Muscle of leg (tissue), 3 donors: ENCODE measurements at regions not wholly inside any gene's neighbourhood (a gene's known extent, or its start where the extent isn't known, plus 50 kb on each side); places are given as distances from the start of the nearest gene placed in this dataset.
A peak's percentile ranks its signal among the peaks of the same experiment; 100 is the strongest.

ENCODE experiments used
- DNase-seq: peaks from one replicate; pipeline ENCODE4 v3.0.0; 2013
- H3K27ac ChIP-seq: one replicate; pipeline ENCODE4 v1.5.1; 2013; ENCODE audit warnings: mild to moderate bottlenecking, low read length, control low read depth
- H3K27me3 ChIP-seq: one replicate; pipeline ENCODE4 v1.6.1; 2013; ENCODE audit warnings: low read length; ENCODE audit not compliant: control insufficient read depth, insufficient read depth
- H3K36me3 ChIP-seq: one replicate; pipeline ENCODE4 v1.6.1; 2013; ENCODE audit warnings: low read length; ENCODE audit not compliant: control insufficient read depth, insufficient read depth
- H3K4me1 ChIP-seq: one replicate; pipeline ENCODE4 v1.6.1; 2013; ENCODE audit warnings: low read length; ENCODE audit not compliant: control insufficient read depth, insufficient read depth
- H3K4me3 ChIP-seq: one replicate; pipeline ENCODE4 v1.5.1; 2013; ENCODE audit warnings: low read length, control low read depth
- H3K9me3 ChIP-seq: replicated peaks from 2 replicates; pipeline ENCODE4 v1.6.1; 2013; ENCODE audit warnings: low read depth, low read length; ENCODE audit not compliant: control insufficient read depth
- WGBS: methylation state at CpG from one replicate; pipeline ENCODE4 v1.1.5; 2013; ENCODE audit warnings: missing lambda C conversion rate; ENCODE audit not compliant: insufficient coverage; 5-methylcytosine and 5-hydroxymethylcytosine counted together

- 54% methylated on average over 7 of the region's 10 CpGs for WGBS
- H3K4me1 ChIP-seq = peaks cover 51% of the 10 kb centered on the region
- H3K36me3 ChIP-seq = no peaks in the 10 kb centered on the region
- H3K27me3 ChIP-seq = peaks cover 12% of the 10 kb centered on the region
- H3K27ac ChIP-seq = no peak overlapping the region
- H3K9me3 ChIP-seq = no peaks in the 10 kb centered on the region
- no peak overlapping the region for H3K4me3 ChIP-seq
- DNase-seq = no peak
These were observed 65.4 kb downstream of the UBIAD1 start for GRCh38 chr1:11338284-11338924.

- Histone ChIP-seq H3K36me3 (no peaks in the 10 kb centered on the region), H3K4me3 (peak overlapping the region; percentile 17), H3K9me3 (no peaks in the 10 kb centered on the region), H3K4me1 (peaks cover 51% of the 10 kb centered on the region), H3K27me3 (peaks cover 10% of the 10 kb centered on the region), H3K27ac (peak overlapping the region; percentile 56)
- 6% methylated on average over 21 of the region's 24 CpGs for WGBS
- peak; percentile 79 for DNase-seq
These were observed 66.6 kb downstream of the UBIAD1 start for GRCh38 chr1:11339346-11340232.

- no peak overlapping the region for H3K4me3 ChIP-seq
- WGBS = 11% methylated on average over 4 of the region's 4 CpGs
- peak overlapping the region; percentile 78 for H3K27ac ChIP-seq
- H3K27me3 ChIP-seq = peaks cover 14% of the 10 kb centered on the region
- no peaks in the 10 kb centered on the region for H3K36me3 ChIP-seq
- H3K9me3 ChIP-seq = no peaks in the 10 kb centered on the region
- DNase-seq = no peak
- H3K4me1 ChIP-seq = peaks cover 51% of the 10 kb centered on the region
These were observed 67.2 kb downstream of the UBIAD1 start for GRCh38 chr1:11340233-11340632.

GRCh38 chr1:11341901-11342552, 69.0 kb downstream of the UBIAD1 start:
- H3K36me3 ChIP-seq = no peaks in the 10 kb centered on the region
- WGBS = no CpG with 5 or more reads among the region's 6 CpGs
- H3K4me3 ChIP-seq = no peak overlapping the region
- H3K27me3 ChIP-seq = peaks cover 18% of the 10 kb centered on the region
- no peaks in the 10 kb centered on the region for H3K9me3 ChIP-seq
- peaks cover 51% of the 10 kb centered on the region for H3K4me1 ChIP-seq
- H3K27ac ChIP-seq = no peak overlapping the region
- peak; percentile 93 for DNase-seq

GRCh38 chr1:11342621-11343032, 69.6 kb downstream of the UBIAD1 start:
- Histone ChIP-seq H3K36me3 (no peaks in the 10 kb centered on the region), H3K27me3 (peaks cover 18% of the 10 kb centered on the region), H3K9me3 (no peaks in the 10 kb centered on the region), H3K4me3 (no peak overlapping the region), H3K27ac (no peak overlapping the region), H3K4me1 (peaks cover 48% of the 10 kb centered on the region)
- peak; percentile 78 for DNase-seq
- WGBS = 14% methylated on average over 3 of the region's 6 CpGs

GRCh38 chr1:11345971-11346715, 73.1 kb downstream of the UBIAD1 start:
- no CpG with 5 or more reads among the region's 19 CpGs for WGBS
- no peak overlapping the region for H3K4me3 ChIP-seq
- no peaks in the 10 kb centered on the region for H3K36me3 ChIP-seq
- peaks cover 20% of the 10 kb centered on the region for H3K4me1 ChIP-seq
- H3K27ac ChIP-seq = no peak overlapping the region
- DNase-seq = no peak
- H3K27me3 ChIP-seq = peaks cover 19% of the 10 kb centered on the region
- H3K9me3 ChIP-seq = no peaks in the 10 kb centered on the region

- no peaks in the 10 kb centered on the region for H3K36me3 ChIP-seq
- DNase-seq = no peak
- H3K4me1 ChIP-seq = no peaks in the 10 kb centered on the region
- no peak overlapping the region for H3K27ac ChIP-seq
- H3K9me3 ChIP-seq = no peaks in the 10 kb centered on the region
- 0% methylated on average over 1 of the region's 14 CpGs for WGBS
- H3K27me3 ChIP-seq = peaks cover 19% of the 10 kb centered on the region
- no peak overlapping the region for H3K4me3 ChIP-seq
These were observed 77.3 kb downstream of the UBIAD1 start for GRCh38 chr1:11350265-11350664.

GRCh38 chr1:11352058-11352715, 79.2 kb downstream of the UBIAD1 start:
- H3K27ac ChIP-seq = no peak overlapping the region
- H3K27me3 ChIP-seq = peaks cover 26% of the 10 kb centered on the region
- 89% methylated on average over 8 of the region's 12 CpGs for whole genome bisulfite sequencing
- no peak overlapping the region for H3K4me3 ChIP-seq
- DNase-seq = no peak
- no peaks in the 10 kb centered on the region for H3K9me3 ChIP-seq
- H3K36me3 ChIP-seq = no peaks in the 10 kb centered on the region
- no peaks in the 10 kb centered on the region for H3K4me1 ChIP-seq

GRCh38 chr1:11352816-11353799, 80.1 kb downstream of the UBIAD1 start:
- no peaks in the 10 kb centered on the region for H3K9me3 ChIP-seq
- peaks cover 28% of the 10 kb centered on the region for H3K27me3 ChIP-seq
- no peak overlapping the region for H3K4me3 ChIP-seq
- DNase-seq = no peak
- H3K27ac ChIP-seq = no peak overlapping the region
- H3K4me1 ChIP-seq = no peaks in the 10 kb centered on the region
- WGBS = 35% methylated on average over 9 of the region's 20 CpGs
- H3K36me3 ChIP-seq = no peaks in the 10 kb centered on the region
